GM19395 (cell line): ENCODE measurements at regions not wholly inside any gene's neighbourhood (a gene's known extent, or its start where the extent isn't known, plus 50 kb on each side); places are given as distances from the start of the nearest gene placed in this dataset.
"Not testable (repeated sequence)": the region's sequence is repeated elsewhere in the genome, so short reads cannot be mapped to it uniquely, and the experiment has no call there.

ENCODE experiments used
- ATAC-seq: cut with Tn5 transposase; IDR thresholded peaks from one replicate; pipeline ENCODE4 v1.9.1; 2021; ENCODE audit warnings: mild to moderate bottlenecking, moderate library complexity; ENCODE audit not compliant: unreplicated experiment

GRCh38 chr11:57913715-57914704 is 109.7 kb upstream of the OR9Q1 start:
- no peak for ATAC-seq

- ATAC-seq, result no peak
Observed at GRCh38 chr11:57917632-57918031, 106.0 kb upstream of the OR9Q1 start.

GRCh38 chr11:57920971-57921370 is 102.7 kb upstream of the OR9Q1 start:
- ATAC-seq, result no peak

- ATAC-seq, result no peak
Observed at GRCh38 chr11:57932105-57932504, 91.6 kb upstream of the OR9Q1 start.

GRCh38 chr11:57935402-57936049 is 88.2 kb upstream of the OR9Q1 start:
- ATAC-seq, result no peak

GRCh38 chr11:57936050-57936418 is 87.6 kb upstream of the OR9Q1 start:
- ATAC-seq, result no peak

GRCh38 chr11:57937431-57937830 is 86.2 kb upstream of the OR9Q1 start:
- no peak for ATAC-seq

GRCh38 chr11:57938351-57938750 is 85.3 kb upstream of the OR9Q1 start:
- ATAC-seq, result no peak

- ATAC-seq, result no peak
Observed at GRCh38 chr11:57940044-57940756, 83.5 kb upstream of the OR9Q1 start.

- ATAC-seq, result no peak
Observed at GRCh38 chr11:57941875-57942274, 81.8 kb upstream of the OR9Q1 start.

GRCh38 chr11:57942808-57943207 is 80.9 kb upstream of the OR9Q1 start:
- no peak for ATAC-seq

GRCh38 chr11:57943766-57944165 is 79.9 kb upstream of the OR9Q1 start:
- not testable (repeated sequence) for ATAC-seq

- ATAC-seq, result no peak
Observed at GRCh38 chr11:57946628-57947027, 77.1 kb upstream of the OR9Q1 start.

GRCh38 chr11:57964660-57965059 is 59.0 kb upstream of the OR9Q1 start:
- no peak for ATAC-seq

GRCh38 chr11:57971272-57972012 is 52.2 kb upstream of the OR9Q1 start:
- ATAC-seq, result no peak

- ATAC-seq, result no peak
Observed at GRCh38 chr11:57972013-57972367, 51.7 kb upstream of the OR9Q1 start.
